K562 (cell line): ENCODE measurements at regions not wholly inside any gene's neighbourhood (a gene's known extent, or its start where the extent isn't known, plus 50 kb on each side); places are given as distances from the start of the nearest gene placed in this dataset.
"Not testable (repeated sequence)": the region's sequence is repeated elsewhere in the genome, so short reads cannot be mapped to it uniquely, and the experiment has no call there.

ENCODE experiments used
- ATAC-seq: fragments of 200-7000 bp; cut with Tn5 transposase; 3 replicates; pipeline ENCODE4 v1.9.1; 2020; ENCODE audit warnings: moderate library complexity
- BruUV-seq: library from RNA; stranded (reverse); fragments of 400-500 nt; replicated peaks from 2 replicates; lab custom pipeline; 2021; lab: Mats Ljungman, UMichigan
- CTCF ChIA-PET: fragments of 300-600 bp; formaldehyde crosslinking; extraction: SDS; loops from one replicate; lab custom pipeline; 2021; ENCODE audit warnings: low intra/inter-chr PET ratio; lab: Yijun Ruan, JAX
- POLR2A ChIA-PET: fragments of 300-600, 350-650 bp; sonication (Branson Sonifier 250); formaldehyde crosslinking; extraction: SDS; loops from one replicate; lab custom pipeline; 2021; ENCODE audit warnings: antibody characterized with exemption, inconsistent platforms; lab: Yijun Ruan, JAX
- DNase-seq, 4 experiments: peaks; one replicate each; pipeline versions ENCODE4 v3.0.0 to v3.0.0-alpha.2; 2011 to 2018; ENCODE audit warnings: low spot score in 3 of 4, mixed read lengths in 3 of 4; ENCODE audit errors: extremely low read depth in 1 of 4
- FAIRE-seq: peaks from 2 replicates; lab custom pipeline; 2011; peaks lifted over from hg19 to GRCh38; lab: Jason Lieb, UNC
- H2AFZ ChIP-seq: 2 replicates; pipeline ENCODE4 v1.6.0; 2011; ENCODE audit warnings: low read depth, low read length, control low read depth, inconsistent platforms
- H3K27ac ChIP-seq: fragments of 200-600 bp; 3 replicates; pipeline ENCODE4 v1.8.0; 2011; ENCODE audit warnings: low read depth, mild to moderate bottlenecking, control low read depth, inconsistent platforms, low read length, moderate library complexity, mixed read lengths; ENCODE audit errors: extremely low read depth
- H3K27me3 ChIP-seq, 2 experiments: fragments of 300-600 bp in 1 of 2; 2 replicates in 1 of 2; 3 replicates in 1 of 2; pipeline versions ENCODE4 v1.6.0 to v1.8.0; 2011; ENCODE audit warnings: inconsistent platforms in 2 of 2, low read length in 2 of 2, mild to moderate bottlenecking in 1 of 2, mixed read lengths in 1 of 2, moderate library complexity in 1 of 2; ENCODE audit not compliant: control insufficient read depth in 2 of 2, insufficient read depth in 2 of 2
- H3K36me3 ChIP-seq: fragments of 300-600 bp; 3 replicates; pipeline ENCODE4 v1.8.0; 2011; ENCODE audit warnings: mild to moderate bottlenecking, low read length, inconsistent platforms; ENCODE audit not compliant: control insufficient read depth, insufficient read depth
- H3K4me1 ChIP-seq, 2 experiments: fragments of 200-600 bp in 1 of 2; replicated peaks in 1 of 2; 2 replicates in 1 of 2; 3 replicates in 1 of 2; pipeline versions ENCODE4 v1.5.1 to v1.8.0; 2011; ENCODE audit warnings: inconsistent platforms in 2 of 2, low read length in 2 of 2, mild to moderate bottlenecking in 1 of 2, mixed read lengths in 1 of 2, moderate library complexity in 1 of 2; ENCODE audit not compliant: control insufficient read depth in 2 of 2, insufficient read depth in 2 of 2
- H3K4me2 ChIP-seq: 2 replicates; pipeline ENCODE4 v1.6.1; 2011; ENCODE audit warnings: low read length, control low read depth, inconsistent platforms, mixed read lengths; ENCODE audit not compliant: insufficient read depth
- H3K4me3 ChIP-seq: fragments of 200-600 bp; sonication (generic), shearing (Covaris generic); 2 replicates; pipeline ENCODE4 v1.5.1; 2016; ENCODE audit warnings: control low read depth, inconsistent platforms
- H3K79me2 ChIP-seq: fragments of 200-600 bp; 3 replicates; pipeline ENCODE4 v1.8.0; 2011; ENCODE audit warnings: low read length, inconsistent platforms; ENCODE audit not compliant: control insufficient read depth, insufficient read depth
- H3K9ac ChIP-seq, 2 experiments: 2 replicates each; pipeline versions ENCODE4 v1.6.0 to v1.6.1; 2011; ENCODE audit warnings: low read depth in 2 of 2, low read length in 2 of 2, control low read depth in 1 of 2, inconsistent platforms in 1 of 2, mild to moderate bottlenecking in 1 of 2, mixed read lengths in 1 of 2; ENCODE audit not compliant: insufficient read depth in 1 of 2
- H3K9me1 ChIP-seq: one replicate; pipeline ENCODE4 v1.6.0; 2011; ENCODE audit warnings: inconsistent platforms, mild to moderate bottlenecking, low read length, moderate library complexity; ENCODE audit not compliant: control insufficient read depth, insufficient read depth
- H3K9me3 ChIP-seq: replicated peaks from 2 replicates; pipeline ENCODE4 v1.5.1; 2011; ENCODE audit warnings: low read depth, low read length, inconsistent platforms; ENCODE audit not compliant: control insufficient read depth, insufficient read depth
- H4K20me1 ChIP-seq: replicated peaks from 2 replicates; pipeline ENCODE4 v1.6.1; 2011; ENCODE audit warnings: low read length, inconsistent platforms, mixed read lengths; ENCODE audit not compliant: control insufficient read depth, insufficient read depth
- KLF13 ChIP-seq: fragments of 450-650 bp; IDR thresholded peaks from 2 replicates; pipeline ENCODE4 v1.6.1; 2016; ENCODE audit warnings: missing genetic modification characterization, low read depth, mild to moderate bottlenecking, missing compliant biosample characterization, moderate library complexity, borderline replicate concordance
- NFIC ChIP-seq: fragments of 450-650 bp; IDR thresholded peaks from 2 replicates; pipeline ENCODE4 v1.6.1; 2017; ENCODE audit warnings: mild to moderate bottlenecking, inconsistent platforms
- WGBS: fragments of 100-300 bp; shearing (Covaris generic); methylation state at CpG from one replicate; pipeline ENCODE4 v1.1.6; 2016; ENCODE audit warnings: low coverage, mixed read lengths; ENCODE audit not compliant: insufficient coverage; ENCODE audit errors: missing lambda C conversion rate; 5-methylcytosine and 5-hydroxymethylcytosine counted together
- in situ Hi-C: fragments of 300-500 bp; cut with MboI; formaldehyde crosslinking; loops from 4 replicates; pipeline ENCODE4 v1.15.0; 2018; ENCODE audit warnings: inconsistent platforms, mixed read lengths
- intact Hi-C: fragments of 100-400 bp; cut with micrococcal nuclease; formaldehyde crosslinking; loops from 2 replicates; pipeline ENCODE4 v1.14.2; 2022

DNA sequence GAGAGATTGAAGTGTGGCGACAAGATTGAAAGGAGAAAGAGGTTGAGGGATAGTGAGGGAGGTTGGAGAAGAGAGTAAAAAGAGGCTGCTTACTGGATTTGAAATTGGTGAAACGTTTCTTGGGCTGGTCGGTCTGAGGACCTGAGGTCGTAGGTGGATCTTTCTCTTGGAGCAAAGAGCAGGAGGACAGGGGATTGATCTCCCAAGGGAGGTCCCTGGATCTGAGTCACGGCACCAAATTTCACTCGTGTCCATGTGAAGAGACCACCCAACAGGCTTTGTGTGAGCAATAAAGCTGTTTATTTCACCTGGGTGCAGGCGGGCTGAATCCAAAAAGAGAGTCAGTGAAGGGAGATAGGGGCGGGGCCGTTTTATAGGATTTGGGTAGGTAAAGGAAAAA is 1027.3 kb downstream of the DNAJB9 start:
- H3K4me2 ChIP-seq, H3K27ac ChIP-seq, CTCF ChIA-PET, DNase-seq, H3K4me1 ChIP-seq, H2AFZ ChIP-seq, POLR2A ChIA-PET, H3K9me3 ChIP-seq, BruUV-seq, H3K79me2 ChIP-seq, intact Hi-C loops, ATAC-seq, FAIRE-seq, H4K20me1 ChIP-seq, in situ Hi-C loops, H3K9me1 ChIP-seq, H3K9ac ChIP-seq, H3K36me3 ChIP-seq, H3K27me3 ChIP-seq, H3K4me3 ChIP-seq: not testable (repeated sequence)
- WGBS = under 1% methylated on average over 8 of the region's 9 CpGs

DNA sequence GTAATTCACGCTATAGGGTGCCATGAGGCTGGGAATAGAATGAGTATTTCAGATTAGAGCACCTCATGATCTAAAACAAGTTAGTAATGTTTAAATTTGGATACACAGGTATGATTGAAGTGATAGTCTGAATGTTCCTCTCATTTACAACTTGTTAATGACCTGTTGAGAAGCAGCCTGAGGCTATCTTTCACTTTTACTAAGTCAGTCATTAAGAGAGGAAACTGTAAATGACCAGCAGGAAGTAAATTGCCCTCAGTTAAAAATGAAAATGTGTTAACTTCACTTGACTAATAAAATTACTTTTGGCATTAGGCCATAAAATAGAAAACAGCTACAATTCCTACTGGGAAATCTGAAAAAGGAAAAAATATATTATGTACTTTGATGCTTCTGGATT is 1042.0 kb downstream of the DNAJB9 start:
- Histone ChIP-seq H3K36me3 (no peaks in the 10 kb centered on the region), H2AFZ (no peak overlapping the region), H3K9ac (no peak overlapping the region), H3K27ac (no peak overlapping the region), H3K9me3 (no peaks in the 10 kb centered on the region)
- CTCF ChIA-PET = no interaction called here
- in situ Hi-C loops = no loop called here
- 0 out of 2 replicates have a peak, but pooled peaks have one; percentile 22 for TF ChIP-seq NFIC
- no peak for TF ChIP-seq KLF13 (tag)
- TF ChIP-seq, all 486 proteins: peak for 1
- Histone ChIP-seq H3K4me3 (no peak overlapping the region), H3K9me1 (no peaks in the 10 kb centered on the region), H3K4me2 (no peak overlapping the region), H4K20me1 (no peaks in the 10 kb centered on the region), H3K27me3 (no peaks in the 10 kb centered on the region), H3K79me2 (no peaks in the 10 kb centered on the region), H3K4me1 (no peaks in the 10 kb centered on the region)
- intact Hi-C loops = no loop called here
- no peak for FAIRE-seq
- ATAC-seq = no peak
- POLR2A ChIA-PET = no interaction called here
- no TSS peak for BruUV-seq
- no peak for DNase-seq
- WGBS = 0% methylated on average over 1 of the region's 1 CpG
